GM19351 (cell line): ENCODE measurements at regions not wholly inside any gene's neighbourhood (a gene's known extent, or its start where the extent isn't known, plus 50 kb on each side); places are given as distances from the start of the nearest gene placed in this dataset.
"Not testable (repeated sequence)": the region's sequence is repeated elsewhere in the genome, so short reads cannot be mapped to it uniquely, and the experiment has no call there.

Experiments
- ATAC-seq: cut with Tn5 transposase; IDR thresholded peaks from one replicate; pipeline ENCODE4 v1.9.1; 2021; ENCODE audit warnings: mild to moderate bottlenecking, moderate library complexity; ENCODE audit not compliant: unreplicated experiment

GRCh38 chr6:27178860-27179259, 68.6 kb upstream of the PRSS16 start:
- ATAC-seq = no peak

GRCh38 chr6:27183060-27183832, 64.3 kb upstream of the PRSS16 start:
- no peak for ATAC-seq

GRCh38 chr6:27187231-27188060, 60.1 kb upstream of the PRSS16 start:
- ATAC-seq = no peak

DNA sequence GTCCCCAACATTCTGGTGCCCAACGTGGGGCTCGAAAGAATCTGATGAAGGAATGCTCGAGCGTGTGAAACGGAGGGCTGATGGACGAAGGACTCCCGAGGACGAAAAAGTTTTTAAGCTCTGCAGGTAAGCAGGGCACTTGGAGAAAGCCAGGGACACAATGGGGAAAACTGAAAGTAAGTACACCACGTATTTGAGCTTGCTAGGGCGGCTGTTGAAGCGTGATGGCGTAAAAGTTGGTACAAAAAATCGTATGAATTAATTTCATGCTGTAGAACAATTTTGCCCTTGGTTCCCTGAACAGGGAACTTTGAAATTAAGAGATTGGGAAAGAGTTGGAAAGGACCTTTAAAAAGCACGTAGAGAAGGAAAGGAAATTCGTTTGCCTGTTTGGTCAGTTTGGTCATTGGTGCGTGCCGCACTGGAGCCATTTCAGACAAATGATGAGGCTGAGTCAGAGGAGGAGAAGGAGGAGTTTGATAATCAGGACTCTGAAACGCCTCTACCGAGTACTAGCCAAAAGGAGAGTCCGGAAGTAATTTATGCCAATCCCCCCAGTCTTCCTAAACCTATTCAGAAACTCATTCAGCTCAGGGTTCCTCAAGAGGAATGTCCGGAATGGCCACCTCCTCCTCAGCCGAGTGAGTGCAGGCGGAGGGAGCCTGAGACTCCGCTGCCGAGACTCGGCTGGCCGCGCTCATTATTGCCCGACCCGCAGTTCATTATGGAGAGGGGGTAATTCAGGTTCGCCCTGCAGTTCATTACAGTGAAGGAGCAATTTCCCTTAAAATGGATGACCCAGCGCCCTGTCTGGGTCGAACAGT, 59.2 kb upstream of the PRSS16 start:
- ATAC-seq = peak; percentile 91

GRCh38 chr6:27188885-27189418, 58.5 kb upstream of the PRSS16 start:
- ATAC-seq = peak; percentile 72

- no peak for ATAC-seq
Measured at GRCh38 chr6:27190126-27190525, 57.4 kb upstream of the PRSS16 start.

GRCh38 chr6:27194453-27194852, 53.0 kb upstream of the PRSS16 start:
- ATAC-seq = not testable (repeated sequence)

DNA sequence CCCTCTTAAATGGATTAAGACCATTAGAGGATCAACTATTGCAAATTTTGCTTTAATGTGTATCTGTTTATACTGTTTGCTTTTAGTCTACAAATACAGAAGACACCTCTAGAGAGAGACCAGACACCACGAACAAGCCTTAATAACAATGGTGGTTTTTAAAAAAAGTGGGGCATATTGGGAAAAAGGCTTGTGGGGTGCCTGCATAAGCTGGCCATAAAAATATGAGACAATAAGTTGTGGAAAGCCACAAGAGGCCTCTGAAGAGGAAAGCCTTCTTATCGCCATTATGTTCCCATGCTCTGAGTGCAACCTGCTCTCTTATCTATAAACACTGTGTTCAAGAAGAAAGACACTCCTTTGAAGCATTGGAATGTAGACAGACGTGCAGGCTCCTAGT, 52.0 kb upstream of the PRSS16 start:
- not testable (repeated sequence) for ATAC-seq
